HepG2 (cell line): ENCODE measurements at regions not wholly inside any gene's neighbourhood (a gene's known extent, or its start where the extent isn't known, plus 50 kb on each side); places are given as distances from the start of the nearest gene placed in this dataset.

Experiments
- BHLHE40 ChIP-seq: IDR thresholded peaks from 2 replicates; pipeline ENCODE4 v1.6.1; 2011; ENCODE audit warnings: low read length, improper control_type of control experiment
- MYC ChIP-seq: sonication (generic); formaldehyde crosslinking; IDR thresholded peaks from 2 replicates; pipeline ENCODE4 v1.9.0; 2021; ENCODE audit warnings: missing genetic modification reagents, borderline replicate concordance
- NR2C2 ChIP-seq: sonication (generic); formaldehyde crosslinking; IDR thresholded peaks from 2 replicates; pipeline ENCODE4 v1.4.0; 2020; ENCODE audit warnings: missing genetic modification reagents, mild to moderate bottlenecking, moderate library complexity, borderline replicate concordance
- SMAD3 ChIP-seq: sonication (generic); formaldehyde crosslinking; IDR thresholded peaks from 2 replicates; pipeline ENCODE4 v1.4.0; 2020; ENCODE audit warnings: missing genetic modification reagents
- SRSF1 ChIP-seq: fragments of 200-400 bp; formaldehyde crosslinking; optimal IDR thresholded peaks from 2 replicates; pipeline ENCODE3; 2017; ENCODE audit warnings: mild to moderate bottlenecking, low read depth, low read length, moderate library complexity
- ZNF235 ChIP-seq: sonication (generic); formaldehyde crosslinking; IDR thresholded peaks from 2 replicates; pipeline ENCODE4 v1.8.1; 2023; ENCODE audit warnings: mild to moderate bottlenecking, missing genetic modification reagents, borderline replicate concordance
- ZNF350 ChIP-seq: sonication (generic); formaldehyde crosslinking; IDR thresholded peaks from 2 replicates; pipeline ENCODE4 v1.4.0; 2020; ENCODE audit warnings: mild to moderate bottlenecking, low read depth, missing genetic modification reagents, borderline replicate concordance
- TF ChIP-seq, protein P1 (sequence below): sonication (generic); formaldehyde crosslinking; IDR thresholded peaks from 2 replicates; pipeline ENCODE4 v1.5.0; 2020; ENCODE audit warnings: mild to moderate bottlenecking, missing genetic modification reagents, moderate library complexity
- TF ChIP-seq, protein P2 (sequence below): sonication (generic); formaldehyde crosslinking; IDR thresholded peaks from 2 replicates; pipeline ENCODE4 v1.5.0; 2020; ENCODE audit warnings: mild to moderate bottlenecking, missing genetic modification reagents, borderline replicate concordance
- TF ChIP-seq, protein P3 (sequence below): sonication (generic); formaldehyde crosslinking; IDR thresholded peaks from 2 replicates; pipeline ENCODE4 v1.5.0; 2020; ENCODE audit warnings: missing genetic modification reagents

DNA sequence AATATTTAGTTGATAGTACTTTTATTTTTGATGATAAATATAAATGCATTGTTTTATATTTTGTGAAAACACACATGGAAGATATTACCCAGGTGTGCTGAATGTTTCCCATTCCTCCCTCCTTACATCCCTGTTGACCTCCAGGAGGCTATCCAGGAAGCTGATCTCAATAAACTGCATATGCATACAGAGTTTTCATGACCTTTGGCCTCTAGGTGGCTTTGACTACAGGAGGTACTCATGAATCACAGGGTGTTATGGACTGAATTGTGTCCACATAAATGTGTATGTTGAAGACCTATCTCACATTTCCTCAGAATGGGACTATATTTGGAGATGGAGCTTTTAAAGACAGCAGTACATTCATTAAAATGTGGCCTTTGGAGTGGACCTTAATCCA, 914.9 kb upstream of the NCAM2 start:
- TF ChIP-seq ZNF235 (CRISPR knock-in tag) (no peak), SRSF1 (no peak), BHLHE40 (no peak), SMAD3 (no peak), NR2C2 (CRISPR knock-in tag) (no peak), MYC (CRISPR knock-in tag) (no peak), ZNF350 (CRISPR knock-in tag) (no peak)
- TF ChIP-seq, protein P1, sequence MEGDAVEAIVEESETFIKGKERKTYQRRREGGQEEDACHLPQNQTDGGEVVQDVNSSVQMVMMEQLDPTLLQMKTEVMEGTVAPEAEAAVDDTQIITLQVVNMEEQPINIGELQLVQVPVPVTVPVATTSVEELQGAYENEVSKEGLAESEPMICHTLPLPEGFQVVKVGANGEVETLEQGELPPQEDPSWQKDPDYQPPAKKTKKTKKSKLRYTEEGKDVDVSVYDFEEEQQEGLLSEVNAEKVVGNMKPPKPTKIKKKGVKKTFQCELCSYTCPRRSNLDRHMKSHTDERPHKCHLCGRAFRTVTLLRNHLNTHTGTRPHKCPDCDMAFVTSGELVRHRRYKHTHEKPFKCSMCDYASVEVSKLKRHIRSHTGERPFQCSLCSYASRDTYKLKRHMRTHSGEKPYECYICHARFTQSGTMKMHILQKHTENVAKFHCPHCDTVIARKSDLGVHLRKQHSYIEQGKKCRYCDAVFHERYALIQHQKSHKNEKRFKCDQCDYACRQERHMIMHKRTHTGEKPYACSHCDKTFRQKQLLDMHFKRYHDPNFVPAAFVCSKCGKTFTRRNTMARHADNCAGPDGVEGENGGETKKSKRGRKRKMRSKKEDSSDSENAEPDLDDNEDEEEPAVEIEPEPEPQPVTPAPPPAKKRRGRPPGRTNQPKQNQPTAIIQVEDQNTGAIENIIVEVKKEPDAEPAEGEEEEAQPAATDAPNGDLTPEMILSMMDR (CRISPR knock-in tag), result no peak
- TF ChIP-seq, protein P2, sequence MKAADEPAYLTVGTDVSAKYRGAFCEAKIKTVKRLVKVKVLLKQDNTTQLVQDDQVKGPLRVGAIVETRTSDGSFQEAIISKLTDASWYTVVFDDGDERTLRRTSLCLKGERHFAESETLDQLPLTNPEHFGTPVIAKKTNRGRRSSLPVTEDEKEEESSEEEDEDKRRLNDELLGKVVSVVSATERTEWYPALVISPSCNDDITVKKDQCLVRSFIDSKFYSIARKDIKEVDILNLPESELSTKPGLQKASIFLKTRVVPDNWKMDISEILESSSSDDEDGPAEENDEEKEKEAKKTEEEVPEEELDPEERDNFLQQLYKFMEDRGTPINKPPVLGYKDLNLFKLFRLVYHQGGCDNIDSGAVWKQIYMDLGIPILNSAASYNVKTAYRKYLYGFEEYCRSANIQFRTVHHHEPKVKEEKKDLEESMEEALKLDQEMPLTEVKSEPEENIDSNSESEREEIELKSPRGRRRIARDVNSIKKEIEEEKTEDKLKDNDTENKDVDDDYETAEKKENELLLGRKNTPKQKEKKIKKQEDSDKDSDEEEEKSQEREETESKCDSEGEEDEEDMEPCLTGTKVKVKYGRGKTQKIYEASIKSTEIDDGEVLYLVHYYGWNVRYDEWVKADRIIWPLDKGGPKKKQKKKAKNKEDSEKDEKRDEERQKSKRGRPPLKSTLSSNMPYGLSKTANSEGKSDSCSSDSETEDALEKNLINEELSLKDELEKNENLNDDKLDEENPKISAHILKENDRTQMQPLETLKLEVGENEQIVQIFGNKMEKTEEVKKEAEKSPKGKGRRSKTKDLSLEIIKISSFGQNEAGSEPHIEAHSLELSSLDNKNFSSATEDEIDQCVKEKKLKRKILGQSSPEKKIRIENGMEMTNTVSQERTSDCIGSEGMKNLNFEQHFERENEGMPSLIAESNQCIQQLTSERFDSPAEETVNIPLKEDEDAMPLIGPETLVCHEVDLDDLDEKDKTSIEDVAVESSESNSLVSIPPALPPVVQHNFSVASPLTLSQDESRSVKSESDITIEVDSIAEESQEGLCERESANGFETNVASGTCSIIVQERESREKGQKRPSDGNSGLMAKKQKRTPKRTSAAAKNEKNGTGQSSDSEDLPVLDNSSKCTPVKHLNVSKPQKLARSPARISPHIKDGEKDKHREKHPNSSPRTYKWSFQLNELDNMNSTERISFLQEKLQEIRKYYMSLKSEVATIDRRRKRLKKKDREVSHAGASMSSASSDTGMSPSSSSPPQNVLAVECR, result no peak
- TF ChIP-seq, protein P3, sequence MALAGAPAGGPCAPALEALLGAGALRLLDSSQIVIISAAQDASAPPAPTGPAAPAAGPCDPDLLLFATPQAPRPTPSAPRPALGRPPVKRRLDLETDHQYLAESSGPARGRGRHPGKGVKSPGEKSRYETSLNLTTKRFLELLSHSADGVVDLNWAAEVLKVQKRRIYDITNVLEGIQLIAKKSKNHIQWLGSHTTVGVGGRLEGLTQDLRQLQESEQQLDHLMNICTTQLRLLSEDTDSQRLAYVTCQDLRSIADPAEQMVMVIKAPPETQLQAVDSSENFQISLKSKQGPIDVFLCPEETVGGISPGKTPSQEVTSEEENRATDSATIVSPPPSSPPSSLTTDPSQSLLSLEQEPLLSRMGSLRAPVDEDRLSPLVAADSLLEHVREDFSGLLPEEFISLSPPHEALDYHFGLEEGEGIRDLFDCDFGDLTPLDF (CRISPR knock-in tag), result no peak
